ENCODE measurements at regions not wholly inside any gene's neighbourhood (a gene's known extent, or its start where the extent isn't known, plus 50 kb on each side); places are given as distances from the start of the nearest gene placed in this dataset.
"Not testable (repeated sequence)": the region's sequence is repeated elsewhere in the genome, so short reads cannot be mapped to it uniquely, and the experiment has no call there.

GRCh38 chr18:15026041-15026440 lies 278.1 kb downstream of the ANKRD30B start:
- DNase-seq (ENCODE audit: low spot score); H3K27ac Mint-ChIP-seq; H3K9me3 Mint-ChIP-seq; H3K4me1 Mint-ChIP-seq (ENCODE audit: low read depth); H3K4me3 Mint-ChIP-seq; H3K36me3 Mint-ChIP-seq (ENCODE audit: low read depth); H3K27me3 Mint-ChIP-seq (ENCODE audit: low read depth): not testable (repeated sequence)

GRCh38 chr18:15028037-15028436 lies 280.1 kb downstream of the ANKRD30B start:
- H3K4me3 Mint-ChIP-seq; H3K27ac Mint-ChIP-seq; H3K4me1 Mint-ChIP-seq (ENCODE audit: low read depth); H3K36me3 Mint-ChIP-seq (ENCODE audit: low read depth); H3K9me3 Mint-ChIP-seq; DNase-seq (ENCODE audit: low spot score); H3K27me3 Mint-ChIP-seq (ENCODE audit: low read depth): not testable (repeated sequence)

GRCh38 chr18:15060279-15060880 lies 312.4 kb downstream of the ANKRD30B start:
- not testable (repeated sequence) for DNase-seq (ENCODE audit: low spot score); H3K4me1 Mint-ChIP-seq (ENCODE audit: low read depth); H3K4me3 Mint-ChIP-seq; H3K27ac Mint-ChIP-seq; H3K27me3 Mint-ChIP-seq (ENCODE audit: low read depth); H3K36me3 Mint-ChIP-seq (ENCODE audit: low read depth); H3K9me3 Mint-ChIP-seq

DNA sequence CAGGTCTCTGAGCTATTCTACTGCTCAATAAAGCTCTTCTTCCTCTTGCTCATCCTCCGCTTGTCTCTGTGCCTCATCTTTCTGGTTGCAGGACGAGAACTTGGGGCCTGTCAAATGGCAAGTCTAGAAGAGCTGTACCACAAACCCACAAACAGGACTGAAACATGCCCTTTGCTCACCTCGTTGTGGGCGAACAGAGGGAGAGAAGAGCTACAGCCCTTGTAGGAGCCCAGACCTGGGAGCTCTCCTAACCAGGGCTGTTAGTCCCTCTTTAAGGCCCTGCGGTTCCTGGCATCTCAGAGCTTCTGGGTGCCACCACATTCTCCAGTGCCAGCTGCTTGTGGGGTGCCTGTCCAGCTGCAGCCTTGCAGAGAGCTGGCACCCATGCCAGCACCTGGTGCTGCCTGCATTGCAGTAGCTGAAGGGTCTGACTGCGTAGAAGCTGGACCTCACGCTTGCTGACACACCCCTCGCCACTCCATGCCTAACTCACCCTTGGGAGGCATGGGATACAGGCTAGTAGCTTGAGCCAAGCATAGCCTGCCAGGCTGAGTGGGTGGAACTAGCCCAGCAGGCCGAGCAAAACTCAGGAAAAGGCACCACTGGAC lies 313.4 kb downstream of the ANKRD30B start:
- H3K9me3 Mint-ChIP-seq; H3K4me1 Mint-ChIP-seq (ENCODE audit: low read depth); H3K36me3 Mint-ChIP-seq (ENCODE audit: low read depth); H3K27me3 Mint-ChIP-seq (ENCODE audit: low read depth); DNase-seq (ENCODE audit: low spot score); H3K27ac Mint-ChIP-seq; H3K4me3 Mint-ChIP-seq: not testable (repeated sequence)

GRCh38 chr18:15066434-15066833 lies 318.5 kb downstream of the ANKRD30B start:
- not testable (repeated sequence) for H3K9me3 Mint-ChIP-seq; H3K36me3 Mint-ChIP-seq (ENCODE audit: low read depth); H3K27ac Mint-ChIP-seq; DNase-seq (ENCODE audit: low spot score); H3K4me1 Mint-ChIP-seq (ENCODE audit: low read depth); H3K27me3 Mint-ChIP-seq (ENCODE audit: low read depth); H3K4me3 Mint-ChIP-seq

- H3K27me3 Mint-ChIP-seq (ENCODE audit: low read depth); H3K36me3 Mint-ChIP-seq (ENCODE audit: low read depth); DNase-seq (ENCODE audit: low spot score); H3K4me3 Mint-ChIP-seq; H3K27ac Mint-ChIP-seq; H3K4me1 Mint-ChIP-seq (ENCODE audit: low read depth); H3K9me3 Mint-ChIP-seq: not testable (repeated sequence)
Observed at GRCh38 chr18:15071311-15071710, 323.3 kb downstream of the ANKRD30B start.
